ENCODE measurements at regions not wholly inside any gene's neighbourhood (a gene's known extent, or its start where the extent isn't known, plus 50 kb on each side); places are given as distances from the start of the nearest gene placed in this dataset.
A peak's percentile ranks its signal among the peaks of the same experiment; 100 is the strongest.
"Not testable (repeated sequence)": the region's sequence is repeated elsewhere in the genome, so short reads cannot be mapped to it uniquely, and the experiment has no call there.

GRCh38 chr10:61818251-61818650, 83.2 kb upstream of the ARID5B start:
- H3K4me3 ChIP-seq (ENCODE audit: low read length); DNase-seq (ENCODE audit: low read depth, low spot score): not testable (repeated sequence)

GRCh38 chr10:61819208-61819607, 82.3 kb upstream of the ARID5B start:
- no peak overlapping the region for H3K4me3 ChIP-seq (ENCODE audit: low read length)
- no peak for DNase-seq (ENCODE audit: low read depth, low spot score)

GRCh38 chr10:61821153-61821552, 80.3 kb upstream of the ARID5B start:
- no peak for DNase-seq (ENCODE audit: low read depth, low spot score)
- no peak overlapping the region for H3K4me3 ChIP-seq (ENCODE audit: low read length)

- H3K4me3 ChIP-seq (ENCODE audit: low read length): no peak overlapping the region
- DNase-seq (ENCODE audit: low read depth, low spot score): no peak
Observed at GRCh38 chr10:61821693-61822092, 79.8 kb upstream of the ARID5B start.

GRCh38 chr10:61822096-61822495, 79.4 kb upstream of the ARID5B start:
- H3K4me3 ChIP-seq (ENCODE audit: low read length): no peak overlapping the region
- DNase-seq (ENCODE audit: low read depth, low spot score): no peak

- no peak for DNase-seq (ENCODE audit: low read depth, low spot score)
- no peak overlapping the region for H3K4me3 ChIP-seq (ENCODE audit: low read length)
Observed at GRCh38 chr10:61822781-61823230, 78.7 kb upstream of the ARID5B start.

GRCh38 chr10:61825001-61825400, 76.5 kb upstream of the ARID5B start:
- DNase-seq (ENCODE audit: low read depth, low spot score): no peak
- no peak overlapping the region for H3K4me3 ChIP-seq (ENCODE audit: low read length)

- no peak for DNase-seq (ENCODE audit: low read depth, low spot score)
- no peak overlapping the region for H3K4me3 ChIP-seq (ENCODE audit: low read length)
Observed at GRCh38 chr10:61825628-61826027, 75.9 kb upstream of the ARID5B start.

GRCh38 chr10:61828034-61828433, 73.5 kb upstream of the ARID5B start:
- DNase-seq (ENCODE audit: low read depth, low spot score): no peak

GRCh38 chr10:61828788-61829187, 72.7 kb upstream of the ARID5B start:
- no peak overlapping the region for H3K4me3 ChIP-seq (ENCODE audit: low read length)
- DNase-seq (ENCODE audit: low read depth, low spot score): no peak

More at GRCh38 chr10:61828034-61828433, 73.5 kb upstream of the ARID5B start:
- H3K4me3 ChIP-seq (ENCODE audit: low read length): no peak overlapping the region

- no peak for DNase-seq (ENCODE audit: low read depth, low spot score)
- no peak overlapping the region for H3K4me3 ChIP-seq (ENCODE audit: low read length)
Observed at GRCh38 chr10:61830072-61830845, 71.2 kb upstream of the ARID5B start.

- no peak for DNase-seq (ENCODE audit: low read depth, low spot score)
- no peak overlapping the region for H3K4me3 ChIP-seq (ENCODE audit: low read length)
Observed at GRCh38 chr10:61830846-61831273, 70.6 kb upstream of the ARID5B start.

GRCh38 chr10:61832866-61833481, 68.5 kb upstream of the ARID5B start:
- H3K4me3 ChIP-seq (ENCODE audit: low read length): no peak overlapping the region
- DNase-seq (ENCODE audit: low read depth, low spot score): no peak

- DNase-seq (ENCODE audit: low read depth, low spot score): no peak
- no peak overlapping the region for H3K4me3 ChIP-seq (ENCODE audit: low read length)
Observed at GRCh38 chr10:61834519-61834918, 67.0 kb upstream of the ARID5B start.

- no peak overlapping the region for H3K4me3 ChIP-seq (ENCODE audit: low read length)
- DNase-seq (ENCODE audit: low read depth, low spot score): peak; percentile 81
Observed at GRCh38 chr10:61835069-61835945, 66.2 kb upstream of the ARID5B start.

- no peak for DNase-seq (ENCODE audit: low read depth, low spot score)
- H3K4me3 ChIP-seq (ENCODE audit: low read length): no peak overlapping the region
Observed at GRCh38 chr10:61835946-61836887, 65.3 kb upstream of the ARID5B start.

GRCh38 chr10:61836888-61837754, 64.4 kb upstream of the ARID5B start:
- no peak for DNase-seq (ENCODE audit: low read depth, low spot score)
- H3K4me3 ChIP-seq (ENCODE audit: low read length): no peak overlapping the region

GRCh38 chr10:61837755-61838171, 63.7 kb upstream of the ARID5B start:
- peak; percentile 46 for DNase-seq (ENCODE audit: low read depth, low spot score)
- no peak overlapping the region for H3K4me3 ChIP-seq (ENCODE audit: low read length)

Data from Jurkat, Clone E6-1 (cell line).